Stimulated activated naive CD8-positive, alpha-beta T cell treated with anti-CD3 and anti-CD28 coated beads, Interleukin-15, Interleukin-2, amounts not matched to agents 100 U/mL and 50 U/mL, for 24 hours (primary cell): ENCODE measurements at regions not wholly inside any gene's neighbourhood (a gene's known extent, or its start where the extent isn't known, plus 50 kb on each side); places are given as distances from the start of the nearest gene placed in this dataset.

Source experiments
- ATAC-seq: fragments of 150-1000 bp; cut with Tn5 transposase; one replicate; pipeline ENCODE4 v1.10.0; 2021
- DNase-seq: peaks from one replicate; pipeline ENCODE4 v3.0.0; 2021

- no peak for ATAC-seq
- DNase-seq = no peak
These were observed 1319.7 kb upstream of the TENM3 start for GRCh38 chr4:180923486-180923885.

- ATAC-seq (no peak), DNase-seq (no peak)
These were observed 1317.4 kb upstream of the TENM3 start for GRCh38 chr4:180925805-180926204.

DNA sequence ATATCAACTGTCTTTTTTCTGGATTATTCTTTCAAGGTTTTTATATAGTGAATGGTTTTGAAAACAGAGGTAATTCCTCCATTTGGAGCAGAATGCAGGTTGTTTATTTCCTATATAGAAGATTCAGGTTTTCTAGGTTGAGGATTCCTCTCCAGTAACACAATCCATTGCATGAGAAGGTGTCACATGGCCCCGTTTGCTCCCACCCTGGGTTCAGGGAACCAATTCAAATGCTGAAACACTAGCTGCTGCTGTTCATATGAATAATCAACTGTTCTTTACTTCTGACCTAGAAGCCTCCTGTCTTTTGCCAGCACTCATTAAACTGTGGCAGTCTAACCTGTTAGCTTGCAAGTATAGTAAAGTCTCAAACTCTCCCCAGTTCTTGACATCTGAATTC is 1316.9 kb upstream of the TENM3 start:
- no peak for ATAC-seq
- no peak for DNase-seq

DNA sequence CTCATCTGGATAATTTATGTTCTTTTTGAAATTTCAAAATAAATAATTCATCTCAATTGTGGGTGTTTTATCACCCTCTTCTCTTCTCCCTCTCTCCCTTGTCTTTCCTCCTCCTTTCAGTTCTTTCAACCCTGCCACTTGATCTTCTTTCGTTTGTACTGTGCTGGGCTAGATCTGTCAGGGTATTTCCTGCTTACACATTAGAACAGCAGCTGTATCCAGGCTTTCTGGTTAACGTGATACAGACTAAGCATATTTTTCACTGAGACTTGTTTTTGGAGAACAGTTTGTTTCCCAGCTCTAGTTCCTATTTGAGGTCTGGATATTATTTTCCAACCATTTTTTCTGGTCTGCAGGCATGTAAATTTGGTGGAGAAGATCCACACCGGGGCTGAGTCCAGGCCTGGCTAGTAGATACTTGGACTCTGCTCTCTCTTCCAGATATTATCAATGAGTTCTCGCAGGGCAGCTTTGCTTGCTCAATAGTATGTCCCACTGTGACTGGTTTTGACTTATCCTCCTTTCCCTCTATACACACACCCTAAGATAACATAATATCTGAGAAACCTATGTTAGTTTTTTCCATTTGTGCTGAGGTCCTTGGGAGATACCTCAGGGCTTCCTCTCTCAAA is 1310.7 kb upstream of the TENM3 start:
- DNase-seq = no peak
- no peak for ATAC-seq

GRCh38 chr4:180937083-180937482 is 1306.1 kb upstream of the TENM3 start:
- ATAC-seq (no peak), DNase-seq (no peak)

- ATAC-seq (no peak), DNase-seq (no peak)
These were observed 1302.5 kb upstream of the TENM3 start for GRCh38 chr4:180940680-180941079.

DNA sequence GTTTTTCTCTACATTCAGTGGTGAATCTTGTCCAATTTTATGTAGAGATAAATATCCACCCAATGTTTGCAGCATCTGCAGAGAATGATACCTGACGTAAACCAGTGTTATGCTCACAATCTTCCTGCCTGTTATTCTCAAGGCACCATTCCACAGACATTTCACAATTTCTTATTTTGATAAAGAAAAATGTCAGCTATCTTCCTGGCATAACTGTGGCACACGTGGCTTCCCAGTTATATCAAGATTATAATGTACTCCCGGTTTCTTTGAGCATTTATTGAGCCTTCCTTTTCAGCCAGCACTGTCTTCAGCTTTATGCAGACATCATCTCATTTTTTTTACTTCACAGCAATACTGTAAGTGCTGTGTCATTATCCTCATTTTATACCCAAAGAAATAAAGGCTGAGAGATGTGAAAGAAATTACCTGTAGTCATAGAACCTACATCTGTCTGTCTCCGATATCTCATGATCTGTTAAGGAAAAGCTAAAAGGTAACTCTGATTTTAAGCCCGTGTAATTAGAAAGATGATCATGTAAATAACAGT is 1300.8 kb upstream of the TENM3 start:
- DNase-seq (no peak), ATAC-seq (no peak)

GRCh38 chr4:180946188-180946587 is 1297.0 kb upstream of the TENM3 start:
- DNase-seq (no peak), ATAC-seq (no peak)

GRCh38 chr4:180947425-180947824 is 1295.8 kb upstream of the TENM3 start:
- DNase-seq (no peak), ATAC-seq (no peak)

DNA sequence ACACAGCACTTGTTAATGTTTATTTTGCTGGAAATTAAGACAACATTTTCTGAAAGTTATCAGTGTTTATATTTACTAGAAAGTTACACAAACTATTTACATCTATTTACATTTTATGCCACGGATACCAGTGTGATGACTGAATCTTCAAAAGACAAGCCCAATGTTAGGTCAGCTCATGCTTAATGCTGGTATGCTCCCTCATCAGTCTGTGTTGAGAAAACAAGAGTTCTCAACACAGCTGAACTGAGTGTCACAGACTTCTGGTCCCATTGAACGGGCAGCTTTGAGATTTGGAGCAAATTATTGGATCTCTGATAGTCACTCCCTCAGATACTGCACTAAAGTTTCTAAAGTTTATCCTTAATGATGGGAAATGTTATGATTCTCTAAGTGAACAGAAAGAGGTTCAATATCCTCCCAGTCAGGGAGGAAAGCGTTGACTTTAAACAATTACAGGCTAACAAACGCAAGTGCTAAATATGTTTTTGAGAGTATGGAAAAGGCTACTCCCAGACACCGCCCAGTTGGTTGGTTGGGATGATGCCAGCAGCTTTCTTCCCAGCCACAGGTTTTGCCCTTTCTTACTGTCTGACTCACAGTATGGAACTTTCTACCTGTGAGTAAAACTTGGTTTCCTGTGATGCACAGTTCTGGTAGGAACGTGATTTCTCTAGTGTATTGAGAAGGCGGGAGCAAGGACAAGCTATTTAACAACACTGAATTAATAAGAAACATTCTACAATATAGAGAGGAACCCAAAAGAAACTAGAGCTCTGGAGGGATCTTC is 1293.6 kb upstream of the TENM3 start:
- DNase-seq (no peak), ATAC-seq (no peak)

- ATAC-seq (no peak), DNase-seq (no peak)
These were observed 1292.8 kb upstream of the TENM3 start for GRCh38 chr4:180950377-180950776.

GRCh38 chr4:180951312-180951711 is 1291.9 kb upstream of the TENM3 start:
- ATAC-seq (no peak), DNase-seq (no peak)

- no peak for DNase-seq
- no peak for ATAC-seq
These were observed 1289.6 kb upstream of the TENM3 start for GRCh38 chr4:180953572-180953971.

DNA sequence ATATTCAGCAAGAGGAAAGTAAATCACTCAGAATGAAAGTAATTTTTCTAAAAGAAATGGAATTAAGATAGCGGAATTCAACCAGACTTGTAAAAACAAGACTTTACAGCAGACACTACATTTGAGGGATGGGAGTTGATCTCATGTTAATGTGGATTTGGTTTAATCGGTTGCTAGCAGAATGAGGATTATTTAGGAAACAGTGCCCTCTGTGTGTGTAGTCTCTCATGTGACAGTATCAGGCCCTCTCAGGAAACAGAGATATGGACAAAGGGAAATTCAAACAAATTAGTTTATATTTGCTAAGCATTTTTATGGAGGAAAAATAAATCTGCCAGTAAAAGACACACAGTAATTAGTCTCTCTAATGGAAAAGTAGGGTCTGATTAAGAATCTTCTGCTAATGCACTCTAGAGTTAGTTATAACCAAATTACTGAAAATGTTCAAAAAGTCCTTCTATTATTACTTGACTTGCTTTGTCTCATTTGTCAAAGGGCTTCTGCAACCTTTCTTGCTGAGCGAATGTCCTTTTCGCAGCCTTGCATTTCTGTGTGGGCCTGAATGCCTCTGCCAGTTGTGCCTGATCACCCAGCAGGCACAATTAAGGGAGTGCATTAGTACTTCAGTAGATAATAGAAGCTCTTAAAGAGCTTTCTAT is 1282.3 kb upstream of the TENM3 start:
- no peak for ATAC-seq
- no peak for DNase-seq

DNA sequence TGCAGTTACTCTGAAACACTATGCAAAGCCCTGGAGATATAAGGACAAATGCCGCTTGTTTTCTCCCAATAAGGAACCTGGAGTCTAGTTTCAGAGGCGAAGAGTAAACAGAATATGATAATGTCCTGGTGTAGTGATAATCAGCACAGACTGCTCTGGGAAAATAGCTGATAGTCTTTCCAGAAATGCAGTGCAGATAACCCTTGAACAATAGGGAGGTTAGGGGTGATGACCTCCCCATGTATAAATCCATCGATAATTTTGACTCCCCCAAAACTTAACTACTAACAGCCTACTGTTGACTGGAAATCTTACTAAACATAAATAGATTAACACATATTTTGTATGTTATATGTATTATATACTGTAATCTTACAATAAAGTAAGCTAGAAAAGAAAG is 1280.9 kb upstream of the TENM3 start:
- ATAC-seq (no peak), DNase-seq (no peak)

GRCh38 chr4:180966312-180966711 is 1276.9 kb upstream of the TENM3 start:
- no peak for DNase-seq
- no peak for ATAC-seq

DNA sequence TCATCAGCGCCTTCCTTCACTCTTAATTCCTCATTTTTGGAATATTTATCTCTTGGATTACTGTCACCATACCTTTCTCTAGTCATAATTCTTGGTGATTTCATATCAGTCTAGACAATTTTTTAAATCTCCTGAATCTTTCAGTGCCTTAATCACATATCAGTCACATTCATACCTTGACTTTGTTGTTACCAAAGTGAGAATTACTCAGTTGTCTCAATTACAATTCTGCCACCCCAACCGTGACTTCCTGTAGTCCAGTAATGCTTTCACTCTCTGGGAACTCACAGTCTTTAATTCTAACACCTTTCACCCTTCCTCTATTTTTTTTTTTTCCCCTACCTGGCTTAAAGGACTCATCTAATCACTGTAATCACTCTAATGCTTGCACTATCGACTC is 1275.3 kb upstream of the TENM3 start:
- no peak for DNase-seq
- no peak for ATAC-seq

DNA sequence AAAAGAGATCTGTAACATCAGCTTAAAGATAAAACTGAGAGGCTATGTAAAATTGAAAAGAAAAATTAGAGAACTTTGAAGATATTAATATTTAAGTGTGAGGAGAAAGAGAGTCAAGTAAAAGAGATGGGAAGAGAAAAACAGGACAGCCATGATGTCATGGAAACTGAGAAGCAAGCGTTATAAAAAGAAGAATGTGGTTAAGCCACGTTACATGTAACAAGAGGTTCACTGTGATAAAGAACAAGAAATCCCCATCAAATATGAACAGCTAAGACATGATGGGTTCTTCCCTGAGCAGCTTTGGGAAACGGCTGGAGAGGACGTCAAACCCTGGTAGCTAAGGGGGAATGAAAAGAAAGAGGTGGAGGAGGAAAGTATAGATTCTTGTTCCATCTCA is 1269.3 kb upstream of the TENM3 start:
- no peak for ATAC-seq
- no peak for DNase-seq

GRCh38 chr4:180990931-180991330 is 1252.3 kb upstream of the TENM3 start:
- no peak for ATAC-seq

GRCh38 chr4:180993244-180993836 is 1249.9 kb upstream of the TENM3 start:
- ATAC-seq = no peak
- no peak for DNase-seq

More at GRCh38 chr4:180990931-180991330, 1252.3 kb upstream of the TENM3 start:
- DNase-seq = no peak

DNA sequence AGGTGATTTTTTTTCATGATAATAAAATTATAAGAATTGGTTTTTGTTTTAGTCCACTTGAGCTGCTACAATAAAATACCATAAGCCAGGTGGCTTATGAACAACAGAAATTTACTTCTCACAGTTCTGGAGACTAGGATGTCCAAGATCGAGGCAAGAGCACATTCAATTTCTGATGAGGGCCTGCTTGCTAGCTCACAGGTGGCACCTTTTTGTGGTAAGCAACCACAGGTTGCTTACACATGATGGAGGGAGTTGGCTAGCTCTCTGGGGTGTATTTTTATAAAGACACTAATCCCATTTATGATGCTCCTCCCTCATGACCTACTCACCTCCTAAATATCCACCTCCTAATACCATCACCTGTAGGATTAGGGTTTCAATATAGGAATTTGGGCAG is 1248.5 kb upstream of the TENM3 start:
- DNase-seq = no peak
- no peak for ATAC-seq

- ATAC-seq (no peak), DNase-seq (no peak)
These were observed 1244.0 kb upstream of the TENM3 start for GRCh38 chr4:180999217-180999616.

DNA sequence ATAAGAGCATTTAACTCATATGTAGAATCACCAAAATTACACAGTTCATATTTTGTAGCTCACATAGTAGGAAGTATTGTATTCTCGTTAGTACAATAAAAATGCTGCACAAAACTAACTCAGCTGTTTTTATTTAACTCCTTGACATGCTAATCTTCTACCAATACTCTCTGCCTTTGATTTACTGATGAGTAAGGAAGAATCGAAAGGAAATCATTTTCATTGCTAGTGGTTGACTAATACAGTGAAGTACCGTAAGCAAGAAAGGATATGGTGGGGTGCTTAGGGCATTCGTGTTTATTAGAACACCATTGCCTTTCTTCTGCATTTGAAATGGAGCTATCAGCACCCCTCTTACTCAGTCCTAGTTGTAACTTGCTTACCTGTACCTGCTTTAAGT is 1239.1 kb upstream of the TENM3 start:
- ATAC-seq (no peak), DNase-seq (no peak)
